ENCODE measurements at regions not wholly inside any gene's neighbourhood (a gene's known extent, or its start where the extent isn't known, plus 50 kb on each side); places are given as distances from the start of the nearest gene placed in this dataset.

DNA sequence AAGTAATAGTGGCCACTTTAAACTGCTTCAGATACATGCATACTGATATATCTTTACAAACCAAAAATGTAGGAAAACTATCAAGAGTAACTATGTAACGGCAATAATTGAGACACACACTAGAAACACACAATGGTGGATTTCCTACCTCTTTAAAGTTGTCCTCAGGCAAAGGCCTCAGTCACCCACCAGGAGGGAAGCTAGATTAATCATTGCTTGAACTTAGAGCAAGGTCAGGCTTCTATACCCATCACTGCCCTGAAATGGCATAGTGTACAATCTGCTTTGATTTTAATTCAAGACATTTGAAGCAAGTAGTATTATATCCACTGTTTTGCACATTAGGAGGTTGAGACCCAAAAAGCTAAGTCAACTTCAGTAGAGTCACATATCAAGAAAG is 110.9 kb downstream of the AREG start:
- TF ChIP-seq, protein P1, sequence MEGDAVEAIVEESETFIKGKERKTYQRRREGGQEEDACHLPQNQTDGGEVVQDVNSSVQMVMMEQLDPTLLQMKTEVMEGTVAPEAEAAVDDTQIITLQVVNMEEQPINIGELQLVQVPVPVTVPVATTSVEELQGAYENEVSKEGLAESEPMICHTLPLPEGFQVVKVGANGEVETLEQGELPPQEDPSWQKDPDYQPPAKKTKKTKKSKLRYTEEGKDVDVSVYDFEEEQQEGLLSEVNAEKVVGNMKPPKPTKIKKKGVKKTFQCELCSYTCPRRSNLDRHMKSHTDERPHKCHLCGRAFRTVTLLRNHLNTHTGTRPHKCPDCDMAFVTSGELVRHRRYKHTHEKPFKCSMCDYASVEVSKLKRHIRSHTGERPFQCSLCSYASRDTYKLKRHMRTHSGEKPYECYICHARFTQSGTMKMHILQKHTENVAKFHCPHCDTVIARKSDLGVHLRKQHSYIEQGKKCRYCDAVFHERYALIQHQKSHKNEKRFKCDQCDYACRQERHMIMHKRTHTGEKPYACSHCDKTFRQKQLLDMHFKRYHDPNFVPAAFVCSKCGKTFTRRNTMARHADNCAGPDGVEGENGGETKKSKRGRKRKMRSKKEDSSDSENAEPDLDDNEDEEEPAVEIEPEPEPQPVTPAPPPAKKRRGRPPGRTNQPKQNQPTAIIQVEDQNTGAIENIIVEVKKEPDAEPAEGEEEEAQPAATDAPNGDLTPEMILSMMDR (IDR thresholded peaks at IDR 0.05) = no peak
- no peak for TF ChIP-seq POLR2A (IDR thresholded peaks at IDR 0.05)

All from breast epithelium (tissue), 3 donors.